Testis (tissue), 2 donors: ENCODE measurements at regions not wholly inside any gene's neighbourhood (a gene's known extent, or its start where the extent isn't known, plus 50 kb on each side); places are given as distances from the start of the nearest gene placed in this dataset.

Source experiments
- DNase-seq: peaks from one replicate; pipeline ENCODE4 v3.0.0-alpha.2; 2019
- H3K27ac ChIP-seq, 2 donors: fragments of 200-600 bp; sonication (generic); one replicate each; pipeline ENCODE4 v1.5.1; 2019
- H3K27me3 ChIP-seq: fragments of 200-600 bp; sonication (generic); one replicate; pipeline ENCODE4 v1.5.1; 2019
- H3K36me3 ChIP-seq: fragments of 200-600 bp; sonication (generic); one replicate; pipeline ENCODE4 v1.5.1; 2017; ENCODE audit warnings: low read depth; ENCODE audit errors: missing control alignments
- H3K4me1 ChIP-seq: fragments of 200-600 bp; sonication (generic); one replicate; pipeline ENCODE4 v1.5.1; 2019
- H3K4me3 ChIP-seq, 2 donors: fragments of 200-600 bp; sonication (generic); one replicate each; pipeline ENCODE4 v1.5.1; 2017 to 2019
- H3K9me3 ChIP-seq: fragments of 200-600 bp; sonication (generic); one replicate; pipeline ENCODE4 v1.5.1; 2017
- CTCF ChIP-seq, 3 experiments: fragments of 450-650 bp in 2 of 3; fragments of 200-600 bp in 1 of 3; sonication (generic) in 1 of 3; IDR thresholded peaks; one replicate each; pipeline ENCODE4 v1.5.1; 2016 to 2019; ENCODE audit warnings: antibody characterized with exemption in 3 of 3, mild to moderate bottlenecking in 2 of 3, moderate library complexity in 1 of 3
- POLR2A ChIP-seq: fragments of 450-650 bp; IDR thresholded peaks from one replicate; pipeline ENCODE4 v1.6.1; 2017; ENCODE audit warnings: antibody characterized with exemption, mild to moderate bottlenecking, moderate library complexity
- WGBS, 2 donors: methylation state at CpG; one replicate each; pipeline ENCODE4 v1.1.5; 2018; 5-methylcytosine and 5-hydroxymethylcytosine counted together
- intact Hi-C: fragments of 100-400 bp; cut with DNase I; formaldehyde crosslinking; loops from one replicate; pipeline ENCODE4 v1.15.1; 2023; ENCODE audit warnings: low total_unique reads

GRCh38 chr3:146343551-146343950 lies 92.6 kb upstream of the PLSCR4 start:
- H3K27ac ChIP-seq = no peak overlapping the region
- TF ChIP-seq CTCF (IDR thresholded peaks at IDR 0.05) (no peak), POLR2A (no peak)

GRCh38 chr3:146342989-146343388 lies 92.1 kb upstream of the PLSCR4 start:
- H3K4me1 ChIP-seq = no peaks in the 10 kb centered on the region
- H3K4me3 ChIP-seq = no peak overlapping the region
- DNase-seq = no peak
- no peak overlapping the region for H3K27ac ChIP-seq
- no peaks in the 10 kb centered on the region for H3K27me3 ChIP-seq
- no peaks in the 10 kb centered on the region for H3K36me3 ChIP-seq
- no peaks in the 10 kb centered on the region for H3K9me3 ChIP-seq
- intact Hi-C loops = no loop called here
- TF ChIP-seq POLR2A (no peak), CTCF (IDR thresholded peaks at IDR 0.05) (no peak)

More at GRCh38 chr3:146343551-146343950, 92.6 kb upstream of the PLSCR4 start:
- Histone ChIP-seq H3K4me3 (no peak overlapping the region), H3K27me3 (no peaks in the 10 kb centered on the region), H3K9me3 (no peaks in the 10 kb centered on the region), H3K36me3 (no peaks in the 10 kb centered on the region), H3K4me1 (no peaks in the 10 kb centered on the region)
- 39 to 44% methylated on average over 2 of the region's 2 CpGs for WGBS, 2 donors
- intact Hi-C loops = no loop called here
- no peak for DNase-seq

GRCh38 chr3:146339349-146339748 lies 88.4 kb upstream of the PLSCR4 start:
- WGBS, 2 donors = 88 to 89% methylated on average over 7 of the region's 7 CpGs
- intact Hi-C loops = no loop called here
- Histone ChIP-seq H3K4me1 (peaks cover 11% of the 10 kb centered on the region), H3K36me3 (no peaks in the 10 kb centered on the region), H3K27ac (no peak overlapping the region), H3K27me3 (no peaks in the 10 kb centered on the region), H3K4me3 (no peak overlapping the region), H3K9me3 (no peaks in the 10 kb centered on the region)
- TF ChIP-seq CTCF (IDR thresholded peaks at IDR 0.05) (no peak), POLR2A (no peak)
- no peak for DNase-seq

- intact Hi-C loops = no loop called here
- Histone ChIP-seq H3K36me3 (no peaks in the 10 kb centered on the region), H3K9me3 (no peaks in the 10 kb centered on the region), H3K4me3 (no peak overlapping the region), H3K4me1 (peaks cover 11% of the 10 kb centered on the region), H3K27ac (no peak overlapping the region), H3K27me3 (no peaks in the 10 kb centered on the region)
- WGBS, 2 donors = 87 to 93% methylated on average over 7 of the region's 7 CpGs
- no peak for DNase-seq
- TF ChIP-seq CTCF (IDR thresholded peaks at IDR 0.05) (no peak), POLR2A (no peak)
Measured at GRCh38 chr3:146337991-146338390, 87.1 kb upstream of the PLSCR4 start.

- H3K4me3 ChIP-seq = no peak overlapping the region
- H3K27me3 ChIP-seq = no peaks in the 10 kb centered on the region
- H3K4me1 ChIP-seq = peaks cover 11% of the 10 kb centered on the region
- intact Hi-C loops = no loop called here
- no peak overlapping the region for H3K27ac ChIP-seq
- peak; percentile 57 for DNase-seq
- H3K36me3 ChIP-seq = no peaks in the 10 kb centered on the region
- 38 to 68% methylated on average over 3 of the region's 3 CpGs for WGBS, 2 donors
- no peak for TF ChIP-seq CTCF (IDR thresholded peaks at IDR 0.05)
- TF ChIP-seq POLR2A = no peak
- no peaks in the 10 kb centered on the region for H3K9me3 ChIP-seq
Measured at GRCh38 chr3:146335386-146335785, 84.5 kb upstream of the PLSCR4 start.
